Prostate gland (tissue), 2 donors: ENCODE measurements at regions not wholly inside any gene's neighbourhood (a gene's known extent, or its start where the extent isn't known, plus 50 kb on each side); places are given as distances from the start of the nearest gene placed in this dataset.

Experiments
- DNase-seq: peaks from one replicate; pipeline ENCODE4 v3.0.0-alpha.2; 2019; ENCODE audit warnings: low spot score
- H3K27ac ChIP-seq, 2 donors: fragments of 200-600 bp; sonication (generic); 2 replicates each; pipeline ENCODE4 v1.5.1; 2017 to 2019
- H3K27me3 ChIP-seq: fragments of 200-600 bp; sonication (generic); replicated peaks from 2 replicates; pipeline ENCODE4 v1.5.1; 2019; ENCODE audit not compliant: insufficient read depth
- H3K36me3 ChIP-seq, 2 donors: fragments of 200-600 bp; sonication (generic); 1 replicate in 1 of 2; 2 replicates in 1 of 2; pipeline versions ENCODE4 v1.5.1 to v1.8.1; 2017 to 2019
- H3K4me1 ChIP-seq: fragments of 200-600 bp; sonication (generic); replicated peaks from 2 replicates; pipeline ENCODE4 v1.5.1; 2019
- H3K4me3 ChIP-seq, 2 donors: fragments of 200-600 bp; sonication (generic); 2 replicates each; pipeline ENCODE4 v1.5.1; 2017 to 2019
- H3K9me3 ChIP-seq: fragments of 200-600 bp; sonication (generic); 2 replicates; pipeline ENCODE4 v1.5.1; 2017
- POLR2A ChIP-seq: fragments of 450-650 bp; IDR thresholded peaks from one replicate; pipeline ENCODE4 v1.6.1; 2016; ENCODE audit warnings: antibody characterized with exemption, mild to moderate bottlenecking
- POLR2AphosphoS5 ChIP-seq: sonication (generic); formaldehyde crosslinking; IDR thresholded peaks from one replicate; pipeline ENCODE4 v1.6.1; 2017; ENCODE audit warnings: antibody characterized with exemption
- WGBS: methylation state at CpG from one replicate; pipeline ENCODE4 v1.1.5; 2018; 5-methylcytosine and 5-hydroxymethylcytosine counted together
- intact Hi-C: fragments of 100-400 bp; cut with DNase I; formaldehyde crosslinking; loops from one replicate; pipeline ENCODE4 v1.14.2; 2022
- TF ChIP-seq, protein P1 (sequence below), 4 experiments: fragments of 200-600 bp in 2 of 4; fragments of 450-650 bp in 2 of 4; sonication (generic) in 2 of 4; IDR thresholded peaks; 1 replicate in 3 of 4; 2 replicates in 1 of 4; pipeline ENCODE4 v1.5.1; 2016 to 2019; ENCODE audit warnings: antibody characterized with exemption in 4 of 4, mild to moderate bottlenecking in 2 of 4, moderate library complexity in 2 of 4

GRCh38 chr5:164358531-164359259, 853.3 kb downstream of the MAT2B start:
- 84% methylated on average over 4 of the region's 4 CpGs for WGBS
- TF ChIP-seq, protein P1, sequence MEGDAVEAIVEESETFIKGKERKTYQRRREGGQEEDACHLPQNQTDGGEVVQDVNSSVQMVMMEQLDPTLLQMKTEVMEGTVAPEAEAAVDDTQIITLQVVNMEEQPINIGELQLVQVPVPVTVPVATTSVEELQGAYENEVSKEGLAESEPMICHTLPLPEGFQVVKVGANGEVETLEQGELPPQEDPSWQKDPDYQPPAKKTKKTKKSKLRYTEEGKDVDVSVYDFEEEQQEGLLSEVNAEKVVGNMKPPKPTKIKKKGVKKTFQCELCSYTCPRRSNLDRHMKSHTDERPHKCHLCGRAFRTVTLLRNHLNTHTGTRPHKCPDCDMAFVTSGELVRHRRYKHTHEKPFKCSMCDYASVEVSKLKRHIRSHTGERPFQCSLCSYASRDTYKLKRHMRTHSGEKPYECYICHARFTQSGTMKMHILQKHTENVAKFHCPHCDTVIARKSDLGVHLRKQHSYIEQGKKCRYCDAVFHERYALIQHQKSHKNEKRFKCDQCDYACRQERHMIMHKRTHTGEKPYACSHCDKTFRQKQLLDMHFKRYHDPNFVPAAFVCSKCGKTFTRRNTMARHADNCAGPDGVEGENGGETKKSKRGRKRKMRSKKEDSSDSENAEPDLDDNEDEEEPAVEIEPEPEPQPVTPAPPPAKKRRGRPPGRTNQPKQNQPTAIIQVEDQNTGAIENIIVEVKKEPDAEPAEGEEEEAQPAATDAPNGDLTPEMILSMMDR (IDR thresholded peaks at IDR 0.05), result no peak
- TF ChIP-seq POLR2A (no peak), POLR2AphosphoS5 (no peak)
- no peak for DNase-seq
- intact Hi-C loops, result no loop called here
- no peak overlapping the region for H3K4me3 ChIP-seq
- H3K27me3 ChIP-seq, result no peaks in the 10 kb centered on the region
- H3K27ac ChIP-seq, result no peak overlapping the region
- no peaks in the 10 kb centered on the region for H3K36me3 ChIP-seq
- no peaks in the 10 kb centered on the region for H3K9me3 ChIP-seq
- H3K4me1 ChIP-seq, result no peaks in the 10 kb centered on the region

- 90% methylated on average over 4 of the region's 4 CpGs for WGBS
- TF ChIP-seq, protein P1 (IDR thresholded peaks at IDR 0.05), result no peak
- no peak for TF ChIP-seq POLR2AphosphoS5
- TF ChIP-seq POLR2A, result no peak
These were observed 854.1 kb downstream of the MAT2B start for GRCh38 chr5:164359260-164360255.

GRCh38 chr5:164360589-164360988, 855.2 kb downstream of the MAT2B start:
- H3K4me1 ChIP-seq, result no peaks in the 10 kb centered on the region
- intact Hi-C loops, result no loop called here
- H3K27me3 ChIP-seq, result no peaks in the 10 kb centered on the region
- TF ChIP-seq POLR2AphosphoS5 (no peak), POLR2A (no peak)
- TF ChIP-seq, protein P1 (IDR thresholded peaks at IDR 0.05), result no peak
- no peaks in the 10 kb centered on the region for H3K36me3 ChIP-seq
- no peaks in the 10 kb centered on the region for H3K9me3 ChIP-seq
- no peak overlapping the region for H3K27ac ChIP-seq
- 85% methylated on average over 4 of the region's 4 CpGs for WGBS
- no peak for DNase-seq
- no peak overlapping the region for H3K4me3 ChIP-seq

More at GRCh38 chr5:164359260-164360255, 854.1 kb downstream of the MAT2B start:
- Histone ChIP-seq H3K27ac (no peak overlapping the region), H3K27me3 (no peaks in the 10 kb centered on the region), H3K9me3 (no peaks in the 10 kb centered on the region), H3K4me1 (no peaks in the 10 kb centered on the region), H3K4me3 (no peak overlapping the region), H3K36me3 (no peaks in the 10 kb centered on the region)
- intact Hi-C loops, result no loop called here
- no peak for DNase-seq

GRCh38 chr5:164361986-164362385, 856.6 kb downstream of the MAT2B start:
- intact Hi-C loops, result no loop called here
- 56% methylated on average over 5 of the region's 5 CpGs for WGBS
- no peak for TF ChIP-seq POLR2A
- no peak for TF ChIP-seq POLR2AphosphoS5
- TF ChIP-seq, protein P1 (IDR thresholded peaks at IDR 0.05), result no peak

More at GRCh38 chr5:164361986-164362385, 856.6 kb downstream of the MAT2B start:
- H3K9me3 ChIP-seq, result no peaks in the 10 kb centered on the region
- no peaks in the 10 kb centered on the region for H3K36me3 ChIP-seq
- no peaks in the 10 kb centered on the region for H3K4me1 ChIP-seq
- no peak overlapping the region for H3K27ac ChIP-seq
- DNase-seq, result no peak
- no peaks in the 10 kb centered on the region for H3K27me3 ChIP-seq
- H3K4me3 ChIP-seq, result no peak overlapping the region
